Tongue (tissue), 1 donor: ENCODE measurements at regions not wholly inside any gene's neighbourhood (a gene's known extent, or its start where the extent isn't known, plus 50 kb on each side); places are given as distances from the start of the nearest gene placed in this dataset.
"Not testable (repeated sequence)": the region's sequence is repeated elsewhere in the genome, so short reads cannot be mapped to it uniquely, and the experiment has no call there.

Experiments used
- DNase-seq: peaks from one replicate; pipeline ENCODE4 v3.0.0-alpha.2; 2015

- not testable (repeated sequence) for DNase-seq
Observed at GRCh38 chr10:95137990-95138625, 55.9 kb upstream of the ACSM6 start.

GRCh38 chr10:95134490-95134889 is 59.5 kb upstream of the ACSM6 start:
- DNase-seq, result no peak

- DNase-seq, result no peak
Observed at GRCh38 chr10:95133997-95134396, 60.0 kb upstream of the ACSM6 start.

GRCh38 chr10:95133016-95133752 is 60.9 kb upstream of the ACSM6 start:
- peak; percentile 85 for DNase-seq

GRCh38 chr10:95130429-95130828 is 61.1 kb upstream of the CYP2C8 start:
- not testable (repeated sequence) for DNase-seq

GRCh38 chr10:95125582-95125981 is 56.3 kb upstream of the CYP2C8 start:
- no peak for DNase-seq

GRCh38 chr10:95122736-95123135 is 53.4 kb upstream of the CYP2C8 start:
- no peak for DNase-seq

- no peak for DNase-seq
Observed at GRCh38 chr10:95121904-95122303, 52.6 kb upstream of the CYP2C8 start.
